ENCODE measurements at regions not wholly inside any gene's neighbourhood (a gene's known extent, or its start where the extent isn't known, plus 50 kb on each side); places are given as distances from the start of the nearest gene placed in this dataset.

GRCh38 chr2:212712466-212712865 lies 173.9 kb upstream of the ERBB4 start:
- Histone ChIP-seq H3K27ac (no peak overlapping the region), H3K27me3 (replicated peaks; ENCODE audit: insufficient read depth) (no peaks in the 10 kb centered on the region), H3K4me1 (replicated peaks) (no peaks in the 10 kb centered on the region), H3K4me3 (no peak overlapping the region), H3K36me3 (no peaks in the 10 kb centered on the region), H3K9me3 (no peaks in the 10 kb centered on the region)
- DNase-seq (ENCODE audit: low spot score) = no peak
- no peak for TF ChIP-seq POLR2A (IDR thresholded peaks at IDR 0.05)
- TF ChIP-seq, protein P1, sequence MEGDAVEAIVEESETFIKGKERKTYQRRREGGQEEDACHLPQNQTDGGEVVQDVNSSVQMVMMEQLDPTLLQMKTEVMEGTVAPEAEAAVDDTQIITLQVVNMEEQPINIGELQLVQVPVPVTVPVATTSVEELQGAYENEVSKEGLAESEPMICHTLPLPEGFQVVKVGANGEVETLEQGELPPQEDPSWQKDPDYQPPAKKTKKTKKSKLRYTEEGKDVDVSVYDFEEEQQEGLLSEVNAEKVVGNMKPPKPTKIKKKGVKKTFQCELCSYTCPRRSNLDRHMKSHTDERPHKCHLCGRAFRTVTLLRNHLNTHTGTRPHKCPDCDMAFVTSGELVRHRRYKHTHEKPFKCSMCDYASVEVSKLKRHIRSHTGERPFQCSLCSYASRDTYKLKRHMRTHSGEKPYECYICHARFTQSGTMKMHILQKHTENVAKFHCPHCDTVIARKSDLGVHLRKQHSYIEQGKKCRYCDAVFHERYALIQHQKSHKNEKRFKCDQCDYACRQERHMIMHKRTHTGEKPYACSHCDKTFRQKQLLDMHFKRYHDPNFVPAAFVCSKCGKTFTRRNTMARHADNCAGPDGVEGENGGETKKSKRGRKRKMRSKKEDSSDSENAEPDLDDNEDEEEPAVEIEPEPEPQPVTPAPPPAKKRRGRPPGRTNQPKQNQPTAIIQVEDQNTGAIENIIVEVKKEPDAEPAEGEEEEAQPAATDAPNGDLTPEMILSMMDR (IDR thresholded peaks at IDR 0.05) = no peak
- no peak for TF ChIP-seq POLR2AphosphoS5 (IDR thresholded peaks at IDR 0.05)
- intact Hi-C loops (cut with DNase I) = no loop called here
- 76% methylated on average over 5 of the region's 5 CpGs for WGBS

- 68% methylated on average over 3 of the region's 3 CpGs for WGBS
- Histone ChIP-seq H3K27ac (no peak overlapping the region), H3K4me3 (no peak overlapping the region), H3K4me1 (replicated peaks) (no peaks in the 10 kb centered on the region), H3K27me3 (replicated peaks; ENCODE audit: insufficient read depth) (no peaks in the 10 kb centered on the region), H3K9me3 (no peaks in the 10 kb centered on the region), H3K36me3 (no peaks in the 10 kb centered on the region)
- intact Hi-C loops (cut with DNase I) = no loop called here
- TF ChIP-seq POLR2A (IDR thresholded peaks at IDR 0.05) (no peak), POLR2AphosphoS5 (IDR thresholded peaks at IDR 0.05) (no peak)
- TF ChIP-seq, protein P1 (IDR thresholded peaks at IDR 0.05) = no peak
- no peak for DNase-seq (ENCODE audit: low spot score)
These were observed 173.3 kb upstream of the ERBB4 start for GRCh38 chr2:212711856-212712255.

DNA sequence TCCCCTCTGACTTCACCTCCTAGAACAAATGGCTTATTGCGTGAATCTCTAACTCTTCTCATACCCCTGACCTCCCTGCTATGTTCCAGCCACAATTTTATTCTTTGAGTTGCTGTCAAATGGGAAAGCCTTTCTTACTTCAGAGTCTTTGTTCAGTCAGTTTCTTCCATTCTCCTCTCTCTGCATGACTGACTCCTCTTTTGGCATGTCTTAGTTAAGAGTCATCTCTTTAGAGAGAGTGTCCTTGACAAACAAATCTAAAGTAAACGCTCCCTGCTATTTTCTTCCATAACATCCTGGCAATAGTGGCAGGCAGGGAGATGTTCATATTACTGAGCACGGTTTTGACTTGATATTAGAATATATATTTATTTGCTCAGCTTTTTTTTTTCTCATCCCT lies 170.7 kb upstream of the ERBB4 start:
- TF ChIP-seq, protein P1 (IDR thresholded peaks at IDR 0.05) = no peak
- TF ChIP-seq POLR2A (IDR thresholded peaks at IDR 0.05) (no peak), POLR2AphosphoS5 (IDR thresholded peaks at IDR 0.05) (no peak)
- DNase-seq (ENCODE audit: low spot score) = no peak
- intact Hi-C loops (cut with DNase I) = no loop called here

DNA sequence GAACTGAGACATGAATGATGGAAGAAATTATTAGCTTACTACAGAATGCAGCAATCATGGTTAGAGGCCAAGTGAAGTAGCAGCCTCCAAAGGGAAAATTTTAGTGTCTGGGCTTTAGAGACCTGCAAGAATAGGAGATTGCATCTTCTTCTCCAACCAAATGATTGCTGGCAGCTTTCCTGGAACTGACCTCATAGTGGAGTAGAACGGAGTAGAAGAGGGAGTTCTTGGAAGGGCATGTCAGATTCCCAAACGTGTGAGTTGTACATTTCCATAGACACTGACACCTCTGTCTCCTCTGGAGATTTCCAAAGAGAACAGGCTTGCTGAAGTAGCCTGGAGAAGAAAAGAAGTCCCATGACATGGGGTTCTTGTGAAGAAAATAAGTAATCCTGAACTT lies 169.8 kb upstream of the ERBB4 start:
- DNase-seq (ENCODE audit: low spot score) = no peak
- H3K9me3 ChIP-seq = no peaks in the 10 kb centered on the region
- no peak overlapping the region for H3K27ac ChIP-seq
- no peaks in the 10 kb centered on the region for H3K4me1 ChIP-seq (replicated peaks)
- H3K27me3 ChIP-seq (replicated peaks; ENCODE audit: insufficient read depth) = no peaks in the 10 kb centered on the region
- H3K4me3 ChIP-seq = no peak overlapping the region
- H3K36me3 ChIP-seq = no peaks in the 10 kb centered on the region
- intact Hi-C loops (cut with DNase I) = no loop called here
- no peak for TF ChIP-seq POLR2A (IDR thresholded peaks at IDR 0.05)
- TF ChIP-seq POLR2AphosphoS5 (IDR thresholded peaks at IDR 0.05) = no peak
- TF ChIP-seq, protein P1 (IDR thresholded peaks at IDR 0.05) = no peak
- 57% methylated on average over 2 of the region's 2 CpGs for WGBS

More for the DNA sequence above, 170.7 kb upstream of the ERBB4 start:
- H3K4me3 ChIP-seq = no peak overlapping the region
- H3K36me3 ChIP-seq = no peaks in the 10 kb centered on the region
- no peak overlapping the region for H3K27ac ChIP-seq
- WGBS = 56% methylated on average over 3 of the region's 3 CpGs
- H3K9me3 ChIP-seq = no peaks in the 10 kb centered on the region
- no peaks in the 10 kb centered on the region for H3K27me3 ChIP-seq (replicated peaks; ENCODE audit: insufficient read depth)
- H3K4me1 ChIP-seq (replicated peaks) = no peaks in the 10 kb centered on the region

- H3K4me1 ChIP-seq (replicated peaks) = no peaks in the 10 kb centered on the region
- H3K4me3 ChIP-seq = no peak overlapping the region
- intact Hi-C loops (cut with DNase I) = no loop called here
- H3K27me3 ChIP-seq (replicated peaks; ENCODE audit: insufficient read depth) = no peaks in the 10 kb centered on the region
- TF ChIP-seq POLR2AphosphoS5 (IDR thresholded peaks at IDR 0.05) = no peak
- TF ChIP-seq, protein P1 (IDR thresholded peaks at IDR 0.05) = no peak
- no peak for TF ChIP-seq POLR2A (IDR thresholded peaks at IDR 0.05)
- WGBS = 90% methylated on average over 1 of the region's 1 CpG
- DNase-seq (ENCODE audit: low spot score) = no peak
- H3K9me3 ChIP-seq = no peaks in the 10 kb centered on the region
- no peaks in the 10 kb centered on the region for H3K36me3 ChIP-seq
- H3K27ac ChIP-seq = no peak overlapping the region
These were observed 156.8 kb upstream of the ERBB4 start for GRCh38 chr2:212695426-212695825.

Measured in prostate gland (tissue), 2 donors.